Omental fat pad (tissue), 3 donors: ENCODE measurements at regions not wholly inside any gene's neighbourhood (a gene's known extent, or its start where the extent isn't known, plus 50 kb on each side); places are given as distances from the start of the nearest gene placed in this dataset.
"Not testable (repeated sequence)": the region's sequence is repeated elsewhere in the genome, so short reads cannot be mapped to it uniquely, and the experiment has no call there.

Experiments
- ATAC-seq: fragments of 150-250 bp; one replicate; pipeline ENCODE4 v1.9.1; 2016; ENCODE audit warnings: mild to moderate bottlenecking, moderate library complexity; ENCODE audit not compliant: low FRiP score
- DNase-seq: peaks from one replicate; pipeline ENCODE4 v3.0.0-alpha.2; 2019; ENCODE audit warnings: low spot score
- CTCF ChIP-seq, 3 donors: fragments of 450-650 bp; IDR thresholded peaks; one replicate each; pipeline ENCODE4 v1.5.1; 2016 to 2017; ENCODE audit warnings: antibody characterized with exemption in 3 of 3, mild to moderate bottlenecking in 3 of 3, moderate library complexity in 2 of 3

GRCh38 chr12:131575371-131575770 is 135.5 kb upstream of the SFSWAP start:
- DNase-seq (no peak), ATAC-seq (no peak)
- TF ChIP-seq CTCF (IDR thresholded peaks at IDR 0.05): no peak

- DNase-seq, ATAC-seq: not testable (repeated sequence)
These were observed 134.2 kb upstream of the SFSWAP start for GRCh38 chr12:131576734-131577133.

- no peak for ATAC-seq
- DNase-seq: no peak
- TF ChIP-seq CTCF (IDR thresholded peaks at IDR 0.05): no peak
These were observed 133.1 kb upstream of the SFSWAP start for GRCh38 chr12:131577766-131578165.

GRCh38 chr12:131578828-131579470 is 131.9 kb upstream of the SFSWAP start:
- ATAC-seq (no peak), DNase-seq (no peak)
- TF ChIP-seq CTCF (IDR thresholded peaks at IDR 0.05): no peak

- DNase-seq (no peak), ATAC-seq (no peak)
- TF ChIP-seq CTCF (IDR thresholded peaks at IDR 0.05): no peak
These were observed 127.7 kb upstream of the SFSWAP start for GRCh38 chr12:131583090-131583712.

- DNase-seq (no peak), ATAC-seq (no peak)
- TF ChIP-seq CTCF (IDR thresholded peaks at IDR 0.05): no peak
These were observed 124.6 kb upstream of the SFSWAP start for GRCh38 chr12:131586269-131586668.

- ATAC-seq (no peak), DNase-seq (no peak)
- no peak for TF ChIP-seq CTCF (IDR thresholded peaks at IDR 0.05)
These were observed 124.1 kb upstream of the SFSWAP start for GRCh38 chr12:131586761-131587160.
